IMR-90 (cell line): ENCODE measurements at regions not wholly inside any gene's neighbourhood (a gene's known extent, or its start where the extent isn't known, plus 50 kb on each side); places are given as distances from the start of the nearest gene placed in this dataset.

Experiments used
- ATAC-seq: fragments of 200-7000 bp; cut with Tn5 transposase; 2 replicates; pipeline ENCODE4 v1.9.1; 2020; ENCODE audit warnings: low read depth, mild to moderate bottlenecking, moderate library complexity
- BruUV-seq: library from RNA; stranded (reverse); fragments of 400-500 nt; replicated peaks from 2 replicates; lab custom pipeline; 2021; lab: Mats Ljungman, UMichigan
- CTCF ChIA-PET: fragments of 300-600 bp; formaldehyde crosslinking; extraction: SDS; loops from one replicate; lab custom pipeline; 2021; ENCODE audit warnings: antibody characterized with exemption; lab: Yijun Ruan, JAX
- POLR2A ChIA-PET: fragments of 300-600 bp; sonication (Branson Sonifier 250); formaldehyde crosslinking; loops from one replicate; lab custom pipeline; 2022; ENCODE audit warnings: antibody characterized with exemption; ENCODE audit not compliant: unreplicated experiment; lab: Charles Lee
- DNase-seq: peaks from one replicate; pipeline ENCODE4 v3.0.0; 2013
- H2AFZ ChIP-seq: replicated peaks from 2 replicates; pipeline ENCODE3; 2013; ENCODE audit warnings: low read length, mild to moderate bottlenecking; ENCODE audit not compliant: poor library complexity
- H2AK5ac ChIP-seq: 2 replicates; pipeline ENCODE4 v1.6.1; 2013; ENCODE audit warnings: low read depth, low read length, inconsistent platforms
- H2AK9ac ChIP-seq: replicated peaks from 2 replicates; pipeline ENCODE3; 2013; ENCODE audit warnings: mild to moderate bottlenecking, low read depth, low read length, moderate library complexity; ENCODE audit not compliant: poor library complexity
- H2BK120ac ChIP-seq: 2 replicates; pipeline ENCODE4 v1.6.1; 2013; ENCODE audit warnings: low read depth, low read length, inconsistent platforms
- H2BK15ac ChIP-seq: 3 replicates; pipeline ENCODE4 v1.6.1; 2013; ENCODE audit warnings: low read depth, low read length, inconsistent platforms
- H2BK20ac ChIP-seq: 2 replicates; pipeline ENCODE4 v1.6.1; 2013; ENCODE audit warnings: low read depth, mild to moderate bottlenecking, inconsistent platforms, low read length, moderate library complexity
- H2BK5ac ChIP-seq: 2 replicates; pipeline ENCODE4 v1.6.1; 2013; ENCODE audit warnings: mild to moderate bottlenecking, low read depth, low read length, inconsistent platforms; ENCODE audit not compliant: poor library complexity, severe bottlenecking
- H3K14ac ChIP-seq: replicated peaks from 2 replicates; pipeline ENCODE4 v1.6.1; 2013; ENCODE audit warnings: low read depth, low read length, inconsistent platforms
- H3K18ac ChIP-seq: 2 replicates; pipeline ENCODE4 v1.6.1; 2013; ENCODE audit warnings: low read depth, low read length, control low read depth
- H3K23ac ChIP-seq: 2 replicates; pipeline ENCODE4 v1.6.1; 2013; ENCODE audit warnings: low read depth, low read length, inconsistent platforms
- H3K27ac ChIP-seq: 2 replicates; pipeline ENCODE4 v1.5.1; 2013; ENCODE audit warnings: mild to moderate bottlenecking, control low read depth, low read length; ENCODE audit not compliant: insufficient read depth
- H3K27me3 ChIP-seq: 2 replicates; pipeline ENCODE4 v1.6.1; 2013; ENCODE audit warnings: low read length; ENCODE audit not compliant: control insufficient read depth, insufficient read depth
- H3K36me3 ChIP-seq: 2 replicates; pipeline ENCODE4 v1.6.1; 2013; ENCODE audit warnings: low read length, mixed read lengths; ENCODE audit not compliant: control insufficient read depth, insufficient read depth
- H3K4ac ChIP-seq: 2 replicates; pipeline ENCODE4 v1.6.1; 2013; ENCODE audit warnings: low read depth, low read length, inconsistent platforms
- H3K4me1 ChIP-seq: 2 replicates; pipeline ENCODE4 v1.6.1; 2013; ENCODE audit warnings: low read length, mixed read lengths; ENCODE audit not compliant: control insufficient read depth, insufficient read depth
- H3K4me2 ChIP-seq: 2 replicates; pipeline ENCODE4 v1.6.1; 2013; ENCODE audit warnings: low read depth, mild to moderate bottlenecking, control low read depth, low read length, moderate library complexity
- H3K4me3 ChIP-seq: 2 replicates; pipeline ENCODE4 v1.5.1; 2013; ENCODE audit warnings: low read depth, mild to moderate bottlenecking, control low read depth, low read length, moderate library complexity; ENCODE audit not compliant: insufficient read depth
- H3K56ac ChIP-seq: 2 replicates; pipeline ENCODE4 v1.6.1; 2013; ENCODE audit warnings: low read length, inconsistent platforms; ENCODE audit not compliant: insufficient read depth; ENCODE audit errors: extremely low read depth
- H3K79me1 ChIP-seq, 2 experiments: 2 replicates each; pipeline ENCODE4 v1.6.1; 2013; ENCODE audit warnings: low read length in 2 of 2, inconsistent platforms in 1 of 2, low read depth in 1 of 2
- H3K9ac ChIP-seq: 2 replicates; pipeline ENCODE4 v1.6.1; 2013; ENCODE audit warnings: low read depth, low read length, control low read depth
- H3K9me1 ChIP-seq: 2 replicates; pipeline ENCODE4 v1.6.1; 2013; ENCODE audit warnings: low read length, inconsistent platforms; ENCODE audit not compliant: insufficient read depth
- H3K9me3 ChIP-seq: 2 replicates; pipeline ENCODE4 v1.6.1; 2013; ENCODE audit warnings: low read length; ENCODE audit not compliant: control insufficient read depth, insufficient read depth
- H4K20me1 ChIP-seq: 2 replicates; pipeline ENCODE4 v1.6.1; 2013; ENCODE audit warnings: low read length, inconsistent platforms; ENCODE audit not compliant: insufficient read depth
- H4K5ac ChIP-seq: 2 replicates; pipeline ENCODE4 v1.6.1; 2013; ENCODE audit warnings: mild to moderate bottlenecking, low read depth, low read length, control low read depth
- H4K8ac ChIP-seq, 2 experiments: 2 replicates each; pipeline ENCODE4 v1.6.1; 2013; ENCODE audit warnings: low read depth in 2 of 2, low read length in 2 of 2, control low read depth in 1 of 2, inconsistent platforms in 1 of 2
- H4K91ac ChIP-seq: 2 replicates; pipeline ENCODE4 v1.6.1; 2013; ENCODE audit warnings: low read depth, low read length, inconsistent platforms; ENCODE audit not compliant: insufficient read depth
- CEBPB ChIP-seq: IDR thresholded peaks from 2 replicates; pipeline ENCODE4 v1.6.1; 2012; ENCODE audit warnings: low read depth, low read length, improper control_type of control experiment
- CHD1 ChIP-seq: IDR thresholded peaks from 2 replicates; pipeline ENCODE4 v1.6.1; 2012; ENCODE audit warnings: low read depth, low read length, improper control_type of control experiment
- CTCF ChIP-seq: conservative IDR thresholded peaks from 2 replicates; pipeline ENCODE4 v1.5.1; 2012; ENCODE audit warnings: mild to moderate bottlenecking, low read depth, low read length, improper control_type of control experiment
- FOS ChIP-seq: fragments of 150-350 bp; IDR thresholded peaks from 2 replicates; pipeline ENCODE4 v1.6.1; 2016; ENCODE audit warnings: low read depth, low read length
- MXI1 ChIP-seq: IDR thresholded peaks from 2 replicates; pipeline ENCODE4 v1.6.1; 2012; ENCODE audit warnings: low read depth, mild to moderate bottlenecking, low read length, moderate library complexity, borderline replicate concordance
- NFE2L2 ChIP-seq: fragments of 150-350 bp; IDR thresholded peaks from 2 replicates; pipeline ENCODE4 v1.6.1; 2016; ENCODE audit warnings: low read depth, mild to moderate bottlenecking, low read length
- POLR2A ChIP-seq: IDR thresholded peaks from 2 replicates; pipeline ENCODE4 v1.6.1; 2012; ENCODE audit warnings: mild to moderate bottlenecking, low read depth, low read length
- RAD21 ChIP-seq: IDR thresholded peaks from 2 replicates; pipeline ENCODE4 v1.6.1; 2012; ENCODE audit warnings: low read length, improper control_type of control experiment
- RCOR1 ChIP-seq: IDR thresholded peaks from 2 replicates; pipeline ENCODE4 v1.6.1; 2012; ENCODE audit warnings: mild to moderate bottlenecking, low read length, improper control_type of control experiment; ENCODE audit not compliant: insufficient replicate concordance
- SMC3 ChIP-seq: fragments of 150-350 bp; IDR thresholded peaks from 2 replicates; pipeline ENCODE4 v1.6.1; 2016; ENCODE audit warnings: low read depth, mild to moderate bottlenecking, antibody characterized with exemption, low read length, moderate library complexity
- WGBS, 2 experiments: methylation state at CpG; one replicate each; pipeline versions ENCODE4 v1.1.5 to v1.1.7; 2013; ENCODE audit warnings: missing lambda C conversion rate in 2 of 2; ENCODE audit not compliant: insufficient read length in 1 of 2; ENCODE audit errors: extremely low coverage in 2 of 2; 5-methylcytosine and 5-hydroxymethylcytosine counted together
- dilution Hi-C: fragments of 300-500 bp; cut with HindIII; formaldehyde crosslinking; loops from one replicate; pipeline ENCODE4 v1.14.3; 2018; ENCODE audit warnings: low sequenced_read_pairs; ENCODE audit not compliant: unreplicated experiment
- in situ Hi-C: fragments of 300-500 bp; cut with MboI; formaldehyde crosslinking; loops from 3 replicates; pipeline ENCODE4 v1.14.3; 2019; ENCODE audit warnings: low sequenced_read_pairs, inconsistent platforms, mixed read lengths
- intact Hi-C: fragments of 100-400 bp; cut with micrococcal nuclease; formaldehyde crosslinking; loops from 2 replicates; pipeline ENCODE4 v1.10.0; 2022

- H3K27ac ChIP-seq = no peak overlapping the region
- CTCF ChIA-PET = no interaction called here
- DNase-seq (no peak), ATAC-seq (no peak)
- POLR2A ChIA-PET = no interaction called here
- H2BK15ac ChIP-seq = no peak overlapping the region
- WGBS, 2 experiments = no CpG with 5 or more reads among the region's 2 CpGs
- H2AK5ac ChIP-seq = no peak overlapping the region
- H3K9me3 ChIP-seq = no peaks in the 10 kb centered on the region
- no peak overlapping the region for H3K18ac ChIP-seq
- H2AK9ac ChIP-seq = no peak overlapping the region
- no peak overlapping the region for H2BK20ac ChIP-seq
- H3K4me1 ChIP-seq = peaks cover 15% of the 10 kb centered on the region
- H3K9me1 ChIP-seq = no peaks in the 10 kb centered on the region; the same call in 1 of the 2 replicates
- no peak overlapping the region for H2BK120ac ChIP-seq
- H4K20me1 ChIP-seq = no peaks in the 10 kb centered on the region
- intact Hi-C loops = no loop called here
- peaks cover 2% of the 10 kb centered on the region; the same call in 1 of the 2 replicates for H3K27me3 ChIP-seq
- no peak overlapping the region for H3K9ac ChIP-seq
- H3K23ac ChIP-seq = no peak overlapping the region
- TF ChIP-seq RAD21 = no peak
- no peak for TF ChIP-seq RCOR1
- no peak for TF ChIP-seq NFE2L2
- TF ChIP-seq MXI1 = no peak
- TF ChIP-seq POLR2A = no peak
- TF ChIP-seq SMC3 = no peak
- no peak for TF ChIP-seq CTCF
- no peak for TF ChIP-seq CHD1
- no peak for TF ChIP-seq CEBPB
- no peak for TF ChIP-seq FOS
- dilution Hi-C loops = no loop called here
- in situ Hi-C loops = no loop called here
- H3K4ac ChIP-seq = no peak overlapping the region
- no peak overlapping the region for H3K14ac ChIP-seq
- no peak overlapping the region for H4K91ac ChIP-seq
- no peak overlapping the region for H3K4me3 ChIP-seq
- no peak overlapping the region for H3K4me2 ChIP-seq
- no peak overlapping the region for H2BK5ac ChIP-seq
- no peaks in the 10 kb centered on the region for H3K36me3 ChIP-seq
- BruUV-seq = no TSS peak
- no peak overlapping the region for H3K56ac ChIP-seq
- no peaks in the 10 kb centered on the region for H3K79me1 ChIP-seq
- no peak overlapping the region for H4K8ac ChIP-seq
- H2AFZ ChIP-seq = no peak overlapping the region
- H4K5ac ChIP-seq = no peak overlapping the region
These were observed 54.9 kb upstream of the PITX1 start for GRCh38 chr5:135088911-135089310.
